HUES6 (cell line): ENCODE measurements at regions not wholly inside any gene's neighbourhood (a gene's known extent, or its start where the extent isn't known, plus 50 kb on each side); places are given as distances from the start of the nearest gene placed in this dataset.

Experiments
- H3K27ac ChIP-seq: 2 replicates; pipeline ENCODE4 v1.7.0; 2013; ENCODE audit warnings: low read depth, mild to moderate bottlenecking, low read length, inconsistent platforms
- H3K27me3 ChIP-seq: 2 replicates; pipeline ENCODE4 v1.6.1; 2013; ENCODE audit warnings: low read length; ENCODE audit not compliant: control insufficient read depth, insufficient read depth
- H3K36me3 ChIP-seq: 2 replicates; pipeline ENCODE4 v1.6.1; 2013; ENCODE audit warnings: low read length; ENCODE audit not compliant: control insufficient read depth, insufficient read depth
- H3K4me1 ChIP-seq: 2 replicates; pipeline ENCODE4 v1.6.1; 2013; ENCODE audit warnings: low read length; ENCODE audit not compliant: control insufficient read depth, insufficient read depth
- H3K4me3 ChIP-seq: 2 replicates; pipeline ENCODE4 v1.5.1; 2013; ENCODE audit warnings: low read depth, low read length
- H3K9ac ChIP-seq: one replicate; pipeline ENCODE4 v1.6.1; 2013; ENCODE audit warnings: mild to moderate bottlenecking, low read length
- H3K9me3 ChIP-seq: 2 replicates; pipeline ENCODE4 v1.6.1; 2013; ENCODE audit warnings: low read depth, low read length; ENCODE audit not compliant: control insufficient read depth, insufficient read depth

DNA sequence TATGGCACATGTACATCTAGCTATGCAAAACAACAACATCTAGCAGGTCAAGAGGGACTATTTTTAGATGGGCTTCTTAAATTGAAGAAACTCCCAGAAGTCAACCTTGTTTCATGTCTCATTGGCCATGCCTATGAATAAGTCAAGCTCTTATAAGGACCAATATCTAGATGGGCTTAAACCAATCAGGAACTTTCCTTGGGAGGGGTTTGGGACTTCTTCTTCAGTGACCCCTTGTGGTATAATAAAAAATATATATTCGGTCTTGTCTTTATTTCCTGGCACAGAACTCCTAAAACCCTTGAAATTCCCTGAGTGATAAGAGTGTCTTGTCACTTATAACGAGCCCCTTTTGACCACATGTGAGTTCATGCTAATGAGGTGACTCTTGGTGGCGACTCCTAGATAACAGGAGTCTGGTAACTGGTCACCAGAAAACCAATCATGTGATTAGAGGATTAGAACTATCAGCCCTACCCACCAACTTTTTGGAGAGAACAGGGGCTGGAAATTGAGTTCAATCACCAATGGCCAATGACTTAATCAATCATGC is 218.3 kb downstream of the HHIPL2 start:
- Histone ChIP-seq H3K4me3 (no peak overlapping the region), H3K27me3 (no peaks in the 10 kb centered on the region), H3K4me1 (no peaks in the 10 kb centered on the region), H3K36me3 (no peaks in the 10 kb centered on the region), H3K27ac (no peak overlapping the region), H3K9me3 (peaks cover 5% of the 10 kb centered on the region; the same call in 1 of the 2 replicates), H3K9ac (no peak overlapping the region)

DNA sequence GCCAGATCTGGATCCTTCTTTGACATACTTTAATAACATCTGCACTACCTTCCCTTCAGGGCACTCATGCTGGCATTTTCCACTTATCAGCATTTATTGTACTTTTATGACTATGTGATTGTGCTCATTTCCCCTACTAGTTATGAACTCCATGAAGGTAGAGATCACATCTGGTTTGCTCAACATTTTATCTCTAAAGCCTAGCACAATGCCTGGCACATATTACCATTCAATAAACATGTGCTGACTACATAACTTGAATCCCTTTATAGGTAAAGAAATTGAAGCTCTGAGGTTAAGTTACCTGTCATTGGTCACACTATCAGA is 221.2 kb downstream of the HHIPL2 start:
- Histone ChIP-seq H3K9ac (no peak overlapping the region), H3K27me3 (no peaks in the 10 kb centered on the region), H3K27ac (no peak overlapping the region)

DNA sequence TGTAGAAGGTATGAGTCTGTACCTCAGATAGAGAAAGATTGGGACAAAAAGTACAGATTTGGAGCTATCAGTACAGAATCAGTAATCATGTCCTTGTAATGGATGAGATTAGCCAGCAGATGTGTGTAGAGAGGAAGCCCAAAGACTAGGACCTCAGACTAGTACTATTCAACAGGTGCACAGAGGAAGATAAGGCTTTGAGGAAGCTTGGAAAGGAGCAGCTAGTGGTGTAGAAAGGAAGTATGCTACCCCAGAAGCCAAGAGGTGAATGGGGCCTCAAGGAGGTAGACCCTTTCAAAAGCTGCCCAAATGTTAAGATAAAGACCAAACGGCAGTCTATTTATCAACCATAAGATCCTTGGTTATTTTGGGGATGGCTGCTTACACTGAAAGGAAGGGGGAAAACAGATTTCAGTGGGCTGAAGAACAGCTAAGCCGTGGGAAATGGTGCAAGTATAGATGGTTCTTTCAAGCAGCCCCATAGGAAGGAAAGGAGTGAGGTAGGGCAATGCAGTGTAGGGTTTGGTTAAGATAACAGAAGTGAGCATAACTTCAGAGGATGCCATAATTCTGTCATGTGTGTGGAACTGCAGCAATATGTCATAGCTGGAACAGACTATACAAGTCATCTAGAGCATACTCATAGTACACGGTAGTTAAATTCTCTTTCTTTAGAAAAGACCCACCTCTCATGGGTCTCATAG is 221.7 kb downstream of the HHIPL2 start:
- Histone ChIP-seq H3K4me3 (no peak overlapping the region), H3K36me3 (no peaks in the 10 kb centered on the region), H3K27ac (no peak overlapping the region), H3K27me3 (no peaks in the 10 kb centered on the region), H3K4me1 (no peaks in the 10 kb centered on the region), H3K9ac (no peak overlapping the region), H3K9me3 (no peaks in the 10 kb centered on the region)

More for the DNA sequence above, 221.2 kb downstream of the HHIPL2 start:
- Histone ChIP-seq H3K36me3 (no peaks in the 10 kb centered on the region), H3K4me1 (no peaks in the 10 kb centered on the region), H3K9me3 (no peaks in the 10 kb centered on the region), H3K4me3 (no peak overlapping the region)

DNA sequence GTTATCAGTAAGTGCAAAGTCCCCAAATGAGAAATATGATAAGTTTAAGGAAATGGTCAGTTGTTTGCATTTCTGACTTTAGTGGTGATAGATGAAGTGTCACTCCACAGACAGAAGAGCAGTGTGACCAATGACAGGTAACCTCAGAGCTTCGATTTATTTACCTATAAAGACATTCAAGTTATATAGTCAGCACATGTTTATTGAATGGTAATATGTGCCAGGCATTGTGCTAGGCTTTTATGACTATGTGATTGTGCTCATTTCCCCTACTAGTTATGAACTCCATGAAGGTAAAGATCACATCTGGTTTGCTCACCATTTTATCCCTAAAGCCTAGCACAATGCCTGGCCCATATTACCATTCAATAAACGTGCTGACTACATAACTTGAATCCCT is 222.4 kb downstream of the HHIPL2 start:
- H3K4me3 ChIP-seq, result no peak overlapping the region
- H3K4me1 ChIP-seq, result no peaks in the 10 kb centered on the region
- no peaks in the 10 kb centered on the region for H3K27me3 ChIP-seq
- H3K9me3 ChIP-seq, result no peaks in the 10 kb centered on the region
- no peak overlapping the region for H3K9ac ChIP-seq
- H3K27ac ChIP-seq, result no peak overlapping the region
- no peaks in the 10 kb centered on the region for H3K36me3 ChIP-seq

DNA sequence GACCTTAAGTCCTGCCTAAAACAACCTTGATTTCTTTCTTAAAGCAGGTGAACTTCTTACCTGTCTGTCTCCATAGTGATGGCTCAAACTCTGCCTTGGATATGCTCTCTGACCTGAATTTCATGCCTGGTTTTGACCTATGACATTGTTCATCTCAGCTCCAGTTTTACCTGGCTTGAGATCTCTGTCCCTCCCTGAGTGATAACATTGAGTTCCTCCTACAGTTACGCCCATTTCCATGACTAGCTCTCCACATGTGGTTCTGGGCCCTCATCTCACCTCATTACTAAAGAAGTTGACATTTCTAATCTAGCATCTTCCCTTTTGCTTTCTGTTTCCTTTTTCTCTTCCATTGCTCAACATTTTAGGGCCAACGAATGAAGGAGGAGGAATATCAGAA is 233.1 kb downstream of the HHIPL2 start:
- Histone ChIP-seq H3K27me3 (no peaks in the 10 kb centered on the region), H3K4me3 (no peak overlapping the region), H3K9ac (no peak overlapping the region), H3K9me3 (no peaks in the 10 kb centered on the region), H3K27ac (no peak overlapping the region), H3K4me1 (0 out of 2 replicates have a peak, but pooled peaks cover 2% of the 10 kb centered on the region), H3K36me3 (no peaks in the 10 kb centered on the region)

DNA sequence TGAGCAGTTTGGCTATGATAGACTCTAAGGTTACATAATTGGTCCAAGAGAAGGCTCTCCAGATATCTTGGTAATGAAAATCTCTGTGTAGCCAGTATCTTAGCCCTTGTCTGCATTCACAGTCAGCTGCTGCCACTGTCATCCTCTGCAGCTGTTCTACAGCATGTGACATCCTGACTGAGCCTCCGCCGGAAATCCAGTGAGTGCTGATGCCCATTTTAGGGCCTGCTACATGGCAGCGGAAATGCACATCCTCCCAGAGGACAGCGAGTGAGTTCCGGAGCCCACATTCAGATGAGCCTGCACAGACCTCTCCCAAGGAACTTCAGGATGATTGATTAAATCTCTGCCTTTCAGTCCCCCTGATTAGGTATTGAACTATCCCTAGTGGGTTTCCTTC is 237.1 kb downstream of the HHIPL2 start:
- Histone ChIP-seq H3K9me3 (no peaks in the 10 kb centered on the region), H3K4me3 (no peak overlapping the region), H3K9ac (no peak overlapping the region), H3K27me3 (no peaks in the 10 kb centered on the region), H3K27ac (no peak overlapping the region), H3K4me1 (no peaks in the 10 kb centered on the region), H3K36me3 (no peaks in the 10 kb centered on the region)

DNA sequence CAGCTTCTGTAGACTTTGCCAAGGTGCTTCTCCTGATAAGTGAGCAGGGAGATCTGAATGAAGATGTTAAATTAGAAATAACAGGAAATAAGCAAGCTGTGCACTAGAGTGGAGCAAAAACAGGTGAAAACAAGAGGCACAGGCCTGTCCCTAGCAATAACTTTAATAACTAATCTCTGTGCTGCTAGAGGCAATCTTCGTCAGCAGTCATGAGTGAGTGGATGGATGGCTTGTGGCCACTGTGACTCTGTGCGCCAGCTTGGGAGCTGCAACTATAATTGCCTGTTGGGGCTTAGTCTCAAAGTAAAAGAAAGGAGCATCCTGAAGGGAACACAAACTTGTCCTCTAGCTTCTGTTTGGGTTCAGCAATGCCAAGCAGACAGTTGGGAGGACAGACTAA is 240.3 kb downstream of the HHIPL2 start:
- Histone ChIP-seq H3K9me3 (no peaks in the 10 kb centered on the region), H3K4me3 (no peak overlapping the region), H3K9ac (no peak overlapping the region), H3K27ac (no peak overlapping the region), H3K27me3 (no peaks in the 10 kb centered on the region), H3K36me3 (no peaks in the 10 kb centered on the region), H3K4me1 (no peaks in the 10 kb centered on the region)

DNA sequence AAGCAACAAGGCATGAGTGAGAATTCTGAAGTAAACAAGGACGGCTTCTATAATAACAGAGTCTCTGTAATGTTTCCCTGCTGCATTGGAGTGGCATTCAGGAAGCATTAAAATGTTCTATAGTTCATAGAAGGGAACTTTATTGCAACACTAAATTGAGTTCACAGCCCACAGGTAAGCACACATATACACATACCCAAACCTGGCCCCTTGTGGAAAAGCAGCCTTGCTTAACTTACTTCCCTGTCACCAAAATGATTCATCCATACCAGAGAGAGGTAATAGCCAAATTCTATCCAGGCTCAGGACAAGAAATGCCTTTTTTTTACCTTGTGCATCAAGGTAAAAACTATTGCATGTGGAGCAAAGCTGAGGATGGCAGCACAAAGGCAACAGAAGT is 241.4 kb downstream of the HHIPL2 start:
- H3K9me3 ChIP-seq, result no peaks in the 10 kb centered on the region
- no peaks in the 10 kb centered on the region for H3K4me1 ChIP-seq
- no peak overlapping the region for H3K27ac ChIP-seq
- H3K36me3 ChIP-seq, result no peaks in the 10 kb centered on the region
- H3K27me3 ChIP-seq, result no peaks in the 10 kb centered on the region
- no peak overlapping the region for H3K9ac ChIP-seq
- no peak overlapping the region for H3K4me3 ChIP-seq

DNA sequence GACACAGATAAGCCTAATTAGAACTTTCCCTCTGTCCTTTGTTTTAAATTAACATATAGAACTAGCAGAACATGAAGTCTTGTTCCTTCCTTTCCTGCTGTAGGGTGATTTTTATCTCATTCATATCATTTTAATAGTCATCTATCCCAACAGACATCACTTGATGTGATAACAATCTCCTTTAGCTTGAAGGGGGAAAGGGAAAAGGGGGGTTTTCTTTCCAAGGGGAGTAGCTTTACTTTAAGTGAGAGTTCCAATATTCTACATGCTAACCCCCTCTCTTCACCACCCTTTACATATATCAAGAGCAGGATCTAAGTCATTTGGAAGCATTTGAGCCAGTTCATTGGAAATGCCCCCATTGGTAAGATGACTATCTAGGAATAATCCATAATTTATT is 241.9 kb downstream of the HHIPL2 start:
- Histone ChIP-seq H3K4me3 (no peak overlapping the region), H3K4me1 (no peaks in the 10 kb centered on the region), H3K27me3 (no peaks in the 10 kb centered on the region), H3K9me3 (no peaks in the 10 kb centered on the region), H3K27ac (no peak overlapping the region), H3K9ac (no peak overlapping the region), H3K36me3 (no peaks in the 10 kb centered on the region)

DNA sequence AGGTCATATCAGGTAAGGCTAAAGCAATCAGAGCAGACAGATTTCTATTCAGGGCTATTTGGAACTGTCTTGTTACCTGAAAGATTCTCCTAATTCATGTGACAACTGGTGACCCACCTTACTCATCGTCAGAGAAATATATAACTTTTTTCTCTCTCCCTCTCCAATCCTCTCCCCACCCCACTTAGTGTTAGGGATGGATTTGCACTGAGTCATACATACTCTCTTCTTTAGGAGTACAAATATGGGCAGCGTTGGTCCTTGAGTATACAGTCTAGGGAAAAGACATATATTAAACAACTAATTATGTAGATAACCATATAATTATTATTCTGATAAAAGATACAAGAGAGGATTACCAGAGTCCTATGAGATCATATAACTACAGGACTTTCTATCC is 246.3 kb downstream of the HHIPL2 start:
- H3K9me3 ChIP-seq, result no peaks in the 10 kb centered on the region
- no peak overlapping the region for H3K27ac ChIP-seq
- H3K4me1 ChIP-seq, result no peaks in the 10 kb centered on the region
- no peak overlapping the region for H3K9ac ChIP-seq
- H3K36me3 ChIP-seq, result no peaks in the 10 kb centered on the region
- no peaks in the 10 kb centered on the region for H3K27me3 ChIP-seq
- no peak overlapping the region for H3K4me3 ChIP-seq

DNA sequence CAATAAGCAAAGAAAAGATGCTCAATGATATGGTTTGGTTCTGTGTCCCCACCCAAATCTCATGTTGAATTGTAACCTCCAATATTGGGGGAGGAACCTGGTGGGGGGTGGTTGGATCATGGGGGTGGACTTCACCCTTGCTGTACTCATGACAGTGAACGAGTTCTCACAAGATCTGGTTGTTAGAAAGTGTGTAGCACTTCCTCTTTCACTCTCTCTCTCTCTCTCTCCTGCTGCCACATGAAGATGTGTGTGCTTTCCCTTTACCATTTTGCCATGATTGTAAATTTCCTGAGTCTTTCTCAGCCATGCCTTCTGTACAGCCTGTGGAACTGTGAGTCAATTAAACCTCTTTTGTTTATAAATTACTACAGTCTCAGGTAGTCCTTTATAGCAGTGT is 248.4 kb downstream of the HHIPL2 start:
- Histone ChIP-seq H3K36me3 (no peaks in the 10 kb centered on the region), H3K4me1 (no peaks in the 10 kb centered on the region), H3K9ac (no peak overlapping the region), H3K27ac (no peak overlapping the region), H3K4me3 (no peak overlapping the region), H3K27me3 (no peaks in the 10 kb centered on the region), H3K9me3 (0 out of 2 replicates have a peak, but pooled peaks cover 3% of the 10 kb centered on the region)
